Neural cell (in vitro differentiated cells): ENCODE measurements at regions not wholly inside any gene's neighbourhood (a gene's known extent, or its start where the extent isn't known, plus 50 kb on each side); places are given as distances from the start of the nearest gene placed in this dataset.

ENCODE experiments used
- POLR2AphosphoS5 ChIP-seq: IDR thresholded peaks from 2 replicates; pipeline ENCODE4 v1.6.1; 2012
- RAD21 ChIP-seq: fragments of 450-650 bp; conservative IDR thresholded peaks from 2 replicates; pipeline ENCODE4 v1.6.1; 2014; ENCODE audit warnings: antibody characterized with exemption, mild to moderate bottlenecking, moderate library complexity
- TF ChIP-seq, protein P1 (sequence below): fragments of 450-650 bp; IDR thresholded peaks from 2 replicates; pipeline ENCODE4 v1.5.1; 2014; ENCODE audit warnings: antibody characterized with exemption, mild to moderate bottlenecking, moderate library complexity; ENCODE audit not compliant: poor library complexity, severe bottlenecking

GRCh38 chr3:72316501-72317279, 531.6 kb downstream of the SHQ1 start:
- TF ChIP-seq, protein P1, sequence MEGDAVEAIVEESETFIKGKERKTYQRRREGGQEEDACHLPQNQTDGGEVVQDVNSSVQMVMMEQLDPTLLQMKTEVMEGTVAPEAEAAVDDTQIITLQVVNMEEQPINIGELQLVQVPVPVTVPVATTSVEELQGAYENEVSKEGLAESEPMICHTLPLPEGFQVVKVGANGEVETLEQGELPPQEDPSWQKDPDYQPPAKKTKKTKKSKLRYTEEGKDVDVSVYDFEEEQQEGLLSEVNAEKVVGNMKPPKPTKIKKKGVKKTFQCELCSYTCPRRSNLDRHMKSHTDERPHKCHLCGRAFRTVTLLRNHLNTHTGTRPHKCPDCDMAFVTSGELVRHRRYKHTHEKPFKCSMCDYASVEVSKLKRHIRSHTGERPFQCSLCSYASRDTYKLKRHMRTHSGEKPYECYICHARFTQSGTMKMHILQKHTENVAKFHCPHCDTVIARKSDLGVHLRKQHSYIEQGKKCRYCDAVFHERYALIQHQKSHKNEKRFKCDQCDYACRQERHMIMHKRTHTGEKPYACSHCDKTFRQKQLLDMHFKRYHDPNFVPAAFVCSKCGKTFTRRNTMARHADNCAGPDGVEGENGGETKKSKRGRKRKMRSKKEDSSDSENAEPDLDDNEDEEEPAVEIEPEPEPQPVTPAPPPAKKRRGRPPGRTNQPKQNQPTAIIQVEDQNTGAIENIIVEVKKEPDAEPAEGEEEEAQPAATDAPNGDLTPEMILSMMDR, result no peak
- TF ChIP-seq POLR2AphosphoS5, result no peak
- no peak for TF ChIP-seq RAD21
